ENCODE measurements at regions not wholly inside any gene's neighbourhood (a gene's known extent, or its start where the extent isn't known, plus 50 kb on each side); places are given as distances from the start of the nearest gene placed in this dataset.

GRCh38 chr14:94679106-94679810 is 67.1 kb downstream of the SERPINA3 start:
- no peak for TF ChIP-seq CTCF (conservative IDR thresholded peaks at IDR 0.05 in 1 of 2, IDR thresholded peaks at IDR 0.05 in 1 of 2; ENCODE audit: low read depth in 1 of 2, low read length in 2 of 2)
- no peak for TF ChIP-seq EZH2 (IDR thresholded peaks at IDR 0.05; ENCODE audit: low read length, missing control alignments)
